NCI-H2107 treated with DMSO at 0.1 percent for 48 hours (cell line): ENCODE measurements at regions not wholly inside any gene's neighbourhood (a gene's known extent, or its start where the extent isn't known, plus 50 kb on each side); places are given as distances from the start of the nearest gene placed in this dataset.
A peak's percentile ranks its signal among the peaks of the same experiment; 100 is the strongest.

Experiments
- DNase-seq: peaks from one replicate; lab custom pipeline; 2025; ENCODE audit not compliant: unreplicated experiment; lab: John Stamatoyannopoulos, UW

GRCh38 chr6:170162775-170163404, 128.0 kb downstream of the DLL1 start:
- no peak for DNase-seq

DNA sequence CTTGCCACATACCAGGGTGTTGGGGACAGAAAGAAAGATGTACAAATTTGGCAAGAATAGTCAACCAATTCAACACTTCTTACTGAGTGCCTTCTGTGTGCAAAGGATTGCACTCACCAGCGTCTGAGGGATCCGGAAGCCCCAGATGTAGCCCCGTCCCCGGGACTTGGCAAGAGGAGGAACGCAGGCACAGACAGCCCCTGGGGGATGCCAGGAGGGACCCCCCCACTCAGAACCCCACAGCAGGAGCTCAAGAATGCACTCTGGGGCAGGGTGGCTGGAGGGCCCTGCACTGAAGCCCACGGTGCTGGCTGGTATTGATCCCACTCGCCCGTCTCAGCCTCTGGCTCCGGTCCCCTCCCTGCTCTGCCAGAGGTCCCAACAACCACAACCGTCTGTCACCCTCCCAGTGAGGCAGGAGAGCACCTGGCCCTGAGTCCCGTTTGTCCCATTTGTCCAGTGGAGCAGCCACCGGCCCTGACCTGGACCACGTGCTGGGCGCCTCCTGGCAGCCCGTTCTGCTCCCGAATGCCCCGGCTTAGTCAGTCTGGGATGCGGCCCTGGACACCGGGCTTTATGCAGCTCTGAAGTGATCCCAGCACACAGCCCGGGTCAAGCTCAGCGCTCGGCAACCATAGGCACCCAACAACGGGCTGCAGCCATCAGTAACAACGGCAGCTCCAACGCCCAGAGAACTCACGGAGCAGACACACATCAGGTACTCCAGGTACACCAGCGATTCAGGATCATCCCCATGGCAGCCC, 128.7 kb downstream of the DLL1 start:
- DNase-seq: no peak

DNA sequence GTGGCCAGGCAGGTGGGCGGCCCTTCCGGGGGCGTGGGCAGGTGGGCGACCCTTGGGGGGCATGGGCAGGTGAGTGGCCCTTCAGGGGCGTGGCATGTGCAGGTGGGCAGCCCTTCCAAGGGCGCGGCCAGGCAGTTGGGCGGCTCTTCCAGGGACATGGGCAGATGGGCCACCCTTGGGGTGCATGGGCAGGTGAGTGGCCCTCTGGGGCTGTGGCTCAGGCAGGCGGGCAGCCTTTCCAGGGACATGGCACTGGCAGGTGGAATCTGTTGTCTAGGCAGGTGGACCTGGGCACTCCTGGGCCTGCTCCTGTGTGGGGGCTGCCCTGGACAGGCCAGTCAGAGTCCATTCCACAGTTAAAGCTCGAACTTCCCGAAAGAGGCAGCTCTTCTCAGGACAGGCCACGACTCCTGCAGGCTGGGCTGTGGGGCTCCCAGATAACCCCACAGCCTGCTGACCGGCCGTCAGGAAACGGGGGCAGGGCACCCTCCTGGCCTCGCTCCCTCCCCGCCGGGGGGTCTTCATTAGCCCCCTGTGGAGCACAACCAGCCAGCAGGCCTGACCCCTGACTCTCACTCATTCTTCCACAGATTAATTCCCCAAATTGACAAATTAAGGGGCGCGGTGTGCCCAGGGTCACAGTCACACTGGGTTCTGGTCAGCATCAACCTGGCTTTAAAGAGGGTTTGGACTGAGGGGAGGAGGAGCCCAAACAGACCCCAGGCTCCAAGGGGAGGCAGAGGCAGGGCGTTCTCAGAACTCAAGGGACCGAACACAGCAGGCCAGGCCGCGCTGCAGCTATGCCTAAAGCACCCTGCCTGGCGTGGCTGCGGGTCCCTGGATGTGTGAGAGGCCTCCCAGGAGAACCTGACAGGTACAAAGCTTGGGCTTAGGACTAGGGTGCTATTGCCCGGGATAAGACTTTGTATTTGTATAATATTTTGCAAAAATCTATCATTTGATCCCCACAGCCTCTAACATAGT, 130.0 kb downstream of the DLL1 start:
- no peak for DNase-seq

DNA sequence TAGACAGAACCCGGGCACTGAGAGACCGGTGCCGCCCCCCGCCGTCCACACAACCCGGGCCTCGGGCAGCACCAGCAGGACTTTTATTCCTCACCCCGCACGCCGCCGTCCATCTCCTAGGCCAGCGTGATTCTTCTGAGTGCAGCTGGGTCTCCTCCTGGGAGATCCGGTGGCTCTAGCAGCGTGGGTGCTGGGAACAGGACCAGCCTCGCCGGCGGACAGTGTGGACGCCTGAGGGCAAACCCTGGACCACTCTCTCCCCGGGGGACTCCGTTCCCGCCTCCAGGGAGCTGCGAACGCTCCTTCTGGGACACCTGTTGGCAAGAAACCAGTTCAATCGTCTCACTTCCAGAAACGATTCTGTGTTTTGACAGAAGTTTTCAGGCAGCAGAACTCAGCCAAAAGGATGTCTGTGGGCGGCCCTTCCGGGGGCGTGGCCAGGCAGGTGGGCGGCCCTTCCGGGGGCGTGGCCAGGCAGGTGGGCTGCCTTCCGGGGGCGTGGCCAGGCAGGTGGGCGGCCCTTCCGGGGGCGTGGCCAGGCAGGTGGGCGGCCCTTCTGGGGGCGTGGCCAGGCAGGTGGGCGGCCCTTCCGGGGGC, 130.7 kb downstream of the DLL1 start:
- DNase-seq: no peak

DNA sequence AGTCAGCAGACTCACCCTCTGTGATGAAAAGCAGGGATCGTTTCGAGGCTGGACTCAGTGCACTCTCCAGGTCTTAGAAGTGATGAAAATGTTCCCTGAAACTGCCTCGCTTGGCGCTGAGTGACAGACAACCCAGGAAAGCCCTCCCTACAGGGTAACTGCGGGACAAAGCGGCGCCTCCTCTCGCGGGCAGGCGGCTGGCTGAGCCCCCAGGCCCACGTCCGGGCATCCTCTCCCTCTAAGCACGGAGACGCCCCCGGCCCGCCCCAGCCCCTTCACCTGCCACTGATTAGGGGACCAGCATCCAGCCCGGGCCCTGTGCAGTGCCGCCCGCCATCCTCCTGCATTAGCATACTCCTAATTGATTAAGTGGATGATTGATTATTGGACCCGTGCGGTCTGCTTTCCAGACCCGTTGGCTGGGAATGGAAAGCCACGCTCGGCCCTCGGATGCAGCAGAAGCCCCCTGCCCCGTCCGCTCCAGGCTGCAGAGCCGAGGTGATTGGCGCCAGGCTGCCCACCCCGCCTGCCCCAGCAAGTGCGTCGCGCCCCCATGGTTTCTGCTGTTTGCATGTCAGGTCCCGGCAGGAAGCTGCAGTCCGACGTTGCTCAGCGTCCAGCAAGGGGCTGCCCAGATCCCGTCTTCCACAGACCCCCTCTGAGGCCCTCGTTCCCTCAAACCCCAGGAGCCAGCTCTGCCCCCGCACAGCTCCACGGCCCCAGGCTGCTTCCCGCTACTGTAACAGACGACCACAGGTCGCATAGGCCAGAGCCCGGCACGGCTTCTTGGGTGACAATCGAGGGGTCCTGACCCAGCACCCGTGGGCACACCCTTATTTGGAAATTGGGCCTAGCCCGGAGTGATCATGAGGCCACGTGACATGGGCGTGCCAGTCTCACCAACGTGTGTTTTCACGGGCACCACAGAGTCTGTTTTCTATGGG, 131.6 kb downstream of the DLL1 start:
- DNase-seq: no peak

DNA sequence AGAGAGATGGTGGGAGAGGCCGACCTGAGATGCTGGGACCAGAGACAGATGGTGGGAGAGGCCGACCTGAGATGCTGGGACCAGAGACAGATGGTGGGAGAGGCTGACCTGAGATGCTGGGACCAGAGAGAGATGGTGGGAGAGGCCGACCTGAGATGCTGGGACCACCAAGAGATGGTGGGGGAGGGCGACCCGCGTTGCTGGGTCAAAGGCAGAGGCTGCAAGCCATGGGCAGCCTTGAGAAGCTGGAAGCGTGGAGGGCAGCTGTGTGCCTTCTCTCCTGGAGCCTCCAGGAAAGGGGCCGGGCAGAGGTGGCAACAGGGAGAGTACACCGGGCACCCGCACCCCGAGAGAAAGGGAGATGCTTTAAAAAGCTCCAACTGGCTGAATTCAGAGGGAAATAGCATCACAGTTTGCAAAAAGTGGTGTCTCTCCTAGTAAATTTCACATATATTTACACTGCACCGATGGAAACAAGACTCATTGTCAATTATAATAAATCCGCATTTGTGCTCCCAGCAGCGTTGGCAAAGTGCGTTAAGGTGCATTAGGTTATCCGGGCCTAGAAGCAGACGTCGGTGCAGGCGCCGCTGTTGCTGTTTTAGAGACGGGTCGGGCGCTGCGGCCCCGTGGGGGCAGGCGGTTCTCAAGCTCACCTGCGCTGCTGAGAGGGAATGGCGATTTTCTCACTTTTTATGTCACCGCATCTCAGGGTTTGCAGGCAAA, 132.4 kb downstream of the DLL1 start:
- DNase-seq: no peak

GRCh38 chr6:170157567-170158218, 133.2 kb downstream of the DLL1 start:
- no peak for DNase-seq

GRCh38 chr6:170156448-170157375, 134.2 kb downstream of the DLL1 start:
- DNase-seq: no peak

DNA sequence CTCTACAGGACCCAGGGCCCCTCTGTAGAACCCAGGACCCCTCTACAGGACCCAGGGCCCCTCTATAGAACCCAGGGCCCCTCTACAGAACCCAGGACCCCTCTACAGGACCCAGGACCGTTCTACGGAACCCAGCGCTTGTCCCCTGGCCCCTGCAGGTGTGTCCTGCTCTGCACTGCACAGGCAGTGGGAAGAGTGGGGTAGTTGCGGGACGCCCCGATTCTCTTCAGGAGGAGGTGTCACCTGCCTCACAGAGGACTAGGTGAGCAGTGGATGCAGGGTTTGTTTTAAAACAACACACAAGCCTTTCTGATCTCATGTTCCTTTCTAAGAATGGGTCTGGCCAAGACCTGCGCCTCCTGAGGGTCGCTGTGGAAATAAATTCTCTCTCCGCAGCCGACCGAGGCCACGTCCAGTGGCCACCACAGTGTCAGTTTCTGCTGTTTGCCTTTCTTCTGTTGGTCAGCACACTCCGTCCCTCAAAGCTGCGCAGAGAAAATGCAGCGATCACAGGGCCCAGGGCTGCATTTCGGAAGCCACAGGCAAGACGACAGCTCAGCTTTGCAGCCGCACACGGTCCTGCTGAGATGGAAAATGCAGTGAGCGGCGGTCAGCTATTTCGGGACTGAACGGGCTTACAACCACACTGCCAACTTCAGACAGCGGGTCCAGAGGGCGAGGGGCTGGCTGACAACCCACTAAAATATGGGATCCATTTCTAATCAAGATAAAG, 135.2 kb downstream of the DLL1 start:
- no peak for DNase-seq

GRCh38 chr6:170153436-170154319, 137.2 kb downstream of the DLL1 start:
- no peak for DNase-seq

- DNase-seq: peak; percentile 82
Measured at GRCh38 chr6:170152989-170153388, 137.9 kb downstream of the DLL1 start.

- DNase-seq: no peak
Measured at GRCh38 chr6:170152124-170152926, 138.6 kb downstream of the DLL1 start.

- no peak for DNase-seq
Measured at GRCh38 chr6:170151804-170152123, 139.1 kb downstream of the DLL1 start.

- DNase-seq: no peak
Measured at GRCh38 chr6:170151321-170151771, 139.5 kb downstream of the DLL1 start.

DNA sequence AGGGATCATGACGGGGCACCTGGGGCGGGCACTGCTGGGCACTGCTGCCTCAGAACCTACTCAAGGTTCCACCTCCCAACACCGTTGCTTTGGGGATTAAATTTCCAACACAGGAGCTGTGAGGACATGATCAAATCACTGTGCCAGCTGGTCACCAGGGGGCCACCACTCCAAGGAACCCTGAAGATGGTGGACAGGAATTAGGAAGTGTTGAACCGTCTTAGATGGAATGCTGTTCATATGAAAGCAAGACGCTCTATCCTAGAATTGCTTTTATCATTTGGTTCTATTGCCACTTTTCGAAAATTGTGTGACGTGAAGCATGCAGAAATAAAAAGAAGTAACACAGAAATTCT, 140.3 kb downstream of the DLL1 start:
- no peak for DNase-seq
